AG04449 (cell line): ENCODE measurements at regions not wholly inside any gene's neighbourhood (a gene's known extent, or its start where the extent isn't known, plus 50 kb on each side); places are given as distances from the start of the nearest gene placed in this dataset.

ENCODE experiments used
- CTCF ChIA-PET: fragments of 350-600 bp; formaldehyde crosslinking; extraction: SDS; loops from one replicate; lab custom pipeline; 2021; ENCODE audit warnings: antibody characterized with exemption; lab: Yijun Ruan, JAX
- POLR2A ChIA-PET: fragments of 400-600, 350-600 bp; formaldehyde crosslinking; extraction: SDS; loops from one replicate; lab custom pipeline; 2020; ENCODE audit warnings: antibody characterized with exemption, inconsistent platforms; lab: Yijun Ruan, JAX
- DNase-seq: peaks from one replicate; pipeline ENCODE4 v3.0.0-alpha.2; 2010; ENCODE audit warnings: low read depth, low spot score
- H3K4me3 ChIP-seq: 2 replicates; pipeline ENCODE4 v1.5.1; 2011; ENCODE audit warnings: low read depth, mild to moderate bottlenecking, control low read depth, low read length
- CTCF ChIP-seq: IDR thresholded peaks from one replicate; pipeline ENCODE4 v1.5.1; 2011; ENCODE audit warnings: mild to moderate bottlenecking, moderate library complexity, low read length, control low read depth, inconsistent platforms; ENCODE audit not compliant: insufficient read depth; ENCODE audit errors: missing control alignments

DNA sequence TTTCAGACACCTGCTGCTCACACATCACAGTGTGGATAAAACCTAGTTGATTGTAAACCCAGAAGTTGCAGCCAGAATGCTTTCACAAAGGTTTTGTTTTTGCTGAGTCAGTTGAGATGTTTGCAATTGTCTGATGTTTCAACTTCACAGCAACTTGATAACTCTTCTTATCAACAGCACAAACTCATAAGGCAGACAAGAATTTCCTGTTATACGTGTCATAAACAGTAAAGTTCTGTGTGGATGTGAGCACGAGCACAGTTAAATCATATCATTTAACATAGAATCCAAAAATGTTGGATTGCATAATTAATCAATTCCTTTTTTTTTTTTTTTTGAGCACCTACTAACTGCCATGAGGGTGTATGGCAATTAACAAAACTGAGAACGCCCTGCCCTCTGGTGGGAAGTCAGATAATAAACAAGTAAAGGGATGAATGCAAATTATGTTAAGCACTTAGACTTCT lies 512.2 kb downstream of the PDHA2 start:
- no peak for TF ChIP-seq CTCF

GRCh38 chr4:96354036-96354712 lies 514.3 kb downstream of the PDHA2 start:
- H3K4me3 ChIP-seq, result no peak overlapping the region
- CTCF ChIA-PET, result no interaction called here
- TF ChIP-seq CTCF, result no peak
- no peak for DNase-seq
- POLR2A ChIA-PET, result no interaction called here

More for the DNA sequence above, 512.2 kb downstream of the PDHA2 start:
- CTCF ChIA-PET, result no interaction called here
- no peak for DNase-seq
- H3K4me3 ChIP-seq, result no peak overlapping the region
- POLR2A ChIA-PET, result no interaction called here

GRCh38 chr4:96355414-96355813 lies 515.5 kb downstream of the PDHA2 start:
- ChIA-PET POLR2A (no interaction called here), CTCF (no interaction called here)
- H3K4me3 ChIP-seq, result no peak overlapping the region
- no peak for TF ChIP-seq CTCF
- no peak for DNase-seq

GRCh38 chr4:96356591-96357370 lies 516.9 kb downstream of the PDHA2 start:
- CTCF ChIA-PET, result no interaction called here
- no peak overlapping the region for H3K4me3 ChIP-seq
- POLR2A ChIA-PET, result no interaction called here
- DNase-seq, result no peak
- no peak for TF ChIP-seq CTCF

DNA sequence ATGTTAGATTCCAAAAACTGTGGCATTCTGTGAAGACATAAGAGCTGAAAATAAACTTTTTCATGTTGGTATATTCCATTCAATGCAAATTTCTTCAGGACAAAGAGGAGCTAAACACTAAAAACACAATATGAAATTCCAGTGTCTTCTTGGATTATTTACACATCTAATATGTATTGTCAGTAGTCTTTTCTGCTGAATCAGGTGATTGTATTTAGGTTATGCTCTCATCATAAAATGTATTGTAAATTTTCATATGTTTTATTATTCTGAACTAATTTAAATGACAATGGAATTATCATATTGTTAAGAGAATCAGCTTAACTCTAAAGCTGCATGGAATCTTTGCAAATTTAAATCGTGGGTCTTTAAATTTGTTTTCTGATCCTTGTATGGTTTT lies 526.7 kb downstream of the PDHA2 start:
- DNase-seq, result no peak
- no peak for TF ChIP-seq CTCF
- H3K4me3 ChIP-seq, result no peak overlapping the region
- CTCF ChIA-PET, result no interaction called here
- POLR2A ChIA-PET, result no interaction called here

DNA sequence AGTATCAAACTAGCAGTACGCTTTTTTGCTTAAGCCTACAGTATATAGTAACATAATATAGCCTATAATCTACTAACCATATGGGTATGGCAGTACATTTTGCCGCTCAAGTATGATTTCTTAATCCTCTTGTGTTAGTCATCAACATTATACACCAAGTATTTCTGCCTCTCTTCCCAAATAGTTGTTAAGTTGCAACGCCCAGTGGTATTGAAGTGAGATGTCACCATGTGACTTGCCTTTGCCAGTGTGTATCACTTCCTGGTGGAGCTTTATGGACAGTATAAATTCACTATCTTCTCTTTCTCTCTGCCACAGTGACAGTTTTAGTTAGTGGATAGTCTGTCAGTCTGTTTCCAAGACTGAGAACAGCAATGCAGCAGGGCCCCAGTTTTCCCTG lies 535.5 kb downstream of the PDHA2 start:
- POLR2A ChIA-PET, result no interaction called here
- H3K4me3 ChIP-seq, result no peak overlapping the region
- DNase-seq, result no peak
- CTCF ChIA-PET, result no interaction called here
- no peak for TF ChIP-seq CTCF
